GM23338 (cell line): ENCODE measurements at regions not wholly inside any gene's neighbourhood (a gene's known extent, or its start where the extent isn't known, plus 50 kb on each side); places are given as distances from the start of the nearest gene placed in this dataset.
A peak's percentile ranks its signal among the peaks of the same experiment; 100 is the strongest.

Source experiments
- ATAC-seq: fragments of 200-7000 bp; cut with Tn5 transposase; 3 replicates; pipeline ENCODE4 v1.9.1; 2020
- DNase-seq: peaks from one replicate; pipeline ENCODE4 v3.0.0-alpha.2; 2015; ENCODE audit warnings: low spot score
- H2AFZ ChIP-seq: fragments of 200-600 bp; sonication (generic); 2 replicates; pipeline ENCODE4 v1.8.0; 2016; ENCODE audit warnings: antibody characterized with exemption, mild to moderate bottlenecking, moderate library complexity
- H3F3A ChIP-seq: fragments of 200-600 bp; sonication (generic); replicated peaks from 2 replicates; pipeline ENCODE4 v1.8.0; 2017; ENCODE audit warnings: antibody characterized with exemption, mixed run types, low read depth
- H3K27ac ChIP-seq: fragments of 200-600 bp; sonication (generic); 2 replicates; pipeline ENCODE4 v1.6.1; 2016; ENCODE audit warnings: low read depth
- H3K27me3 ChIP-seq: fragments of 200-600 bp; sonication (generic); 2 replicates; pipeline ENCODE4 v1.8.0; 2016; ENCODE audit warnings: mild to moderate bottlenecking, mixed run types, moderate library complexity; ENCODE audit not compliant: insufficient read depth
- H3K36me3 ChIP-seq: fragments of 200-600 bp; sonication (generic); 2 replicates; pipeline ENCODE4 v1.8.0; 2016; ENCODE audit warnings: mild to moderate bottlenecking; ENCODE audit not compliant: insufficient read depth
- H3K4me1 ChIP-seq: fragments of 200-600 bp; sonication (generic); 2 replicates; pipeline ENCODE4 v1.8.0; 2016; ENCODE audit warnings: mild to moderate bottlenecking, moderate library complexity; ENCODE audit not compliant: insufficient read depth
- H3K4me2 ChIP-seq: fragments of 200-600 bp; sonication (generic); 2 replicates; pipeline ENCODE4 v1.7.1; 2017; ENCODE audit warnings: mixed run types
- H3K4me3 ChIP-seq: fragments of 200-600 bp; sonication (generic); 2 replicates; pipeline ENCODE4 v1.6.1; 2016; ENCODE audit warnings: mixed run types
- H3K79me2 ChIP-seq: fragments of 200-600 bp; sonication (generic); replicated peaks from 2 replicates; pipeline ENCODE4 v1.8.0; 2017; ENCODE audit warnings: mild to moderate bottlenecking; ENCODE audit not compliant: insufficient read depth
- H3K9me2 ChIP-seq: fragments of 200-600 bp; sonication (generic); 2 replicates; pipeline ENCODE4 v1.8.0; 2017; ENCODE audit not compliant: insufficient read depth
- H4K20me1 ChIP-seq: fragments of 200-600 bp; sonication (generic); replicated peaks from 2 replicates; pipeline ENCODE4 v1.8.0; 2017; ENCODE audit warnings: mild to moderate bottlenecking; ENCODE audit not compliant: insufficient read depth
- H3K27ac Mint-ChIP-seq: 2 replicates; pipeline ENCODE4 v1.8.0; 2020; ENCODE audit warnings: inconsistent platforms, mild to moderate bottlenecking, moderate library complexity, mixed read lengths
- H3K27me3 Mint-ChIP-seq: 3 replicates; pipeline ENCODE4 v1.8.0; 2022; ENCODE audit warnings: low read depth, mild to moderate bottlenecking, moderate library complexity, mixed read lengths, inconsistent platforms; ENCODE audit not compliant: insufficient read depth, poor library complexity
- H3K36me3 Mint-ChIP-seq: 3 replicates; pipeline ENCODE4 v1.8.0; 2021; ENCODE audit warnings: low read depth, mild to moderate bottlenecking, inconsistent platforms, moderate library complexity, mixed read lengths
- H3K4me1 Mint-ChIP-seq: 3 replicates; pipeline ENCODE4 v1.8.0; 2020; ENCODE audit warnings: mild to moderate bottlenecking, inconsistent platforms, mixed read lengths
- H3K4me3 Mint-ChIP-seq: 3 replicates; pipeline ENCODE4 v1.8.0; 2021; ENCODE audit warnings: moderate library complexity, mild to moderate bottlenecking, inconsistent platforms, mixed read lengths
- H3K9me3 Mint-ChIP-seq: 3 replicates; pipeline ENCODE4 v1.8.0; 2020; ENCODE audit warnings: moderate library complexity, mild to moderate bottlenecking, inconsistent platforms, mixed read lengths
- EZH2 ChIP-seq: fragments of 200-600 bp; sonication (generic); IDR thresholded peaks from one replicate; pipeline ENCODE4 v1.8.0; 2017; ENCODE audit warnings: antibody characterized with exemption, mild to moderate bottlenecking, low read depth; ENCODE audit not compliant: unreplicated experiment
- EZH2phosphoT487 ChIP-seq: fragments of 200-600 bp; sonication (generic); IDR thresholded peaks from one replicate; pipeline ENCODE4 v1.8.1; 2018; ENCODE audit warnings: antibody characterized with exemption; ENCODE audit not compliant: unreplicated experiment
- TF ChIP-seq, protein P1 (sequence below): IDR thresholded peaks from 2 replicates; pipeline ENCODE4 v1.6.1; 2016; ENCODE audit warnings: antibody characterized with exemption
- TF ChIP-seq, protein P2 (sequence below): IDR thresholded peaks from one replicate; pipeline ENCODE4 v1.6.1; 2018; ENCODE audit warnings: antibody characterized with exemption; ENCODE audit not compliant: unreplicated experiment

DNA sequence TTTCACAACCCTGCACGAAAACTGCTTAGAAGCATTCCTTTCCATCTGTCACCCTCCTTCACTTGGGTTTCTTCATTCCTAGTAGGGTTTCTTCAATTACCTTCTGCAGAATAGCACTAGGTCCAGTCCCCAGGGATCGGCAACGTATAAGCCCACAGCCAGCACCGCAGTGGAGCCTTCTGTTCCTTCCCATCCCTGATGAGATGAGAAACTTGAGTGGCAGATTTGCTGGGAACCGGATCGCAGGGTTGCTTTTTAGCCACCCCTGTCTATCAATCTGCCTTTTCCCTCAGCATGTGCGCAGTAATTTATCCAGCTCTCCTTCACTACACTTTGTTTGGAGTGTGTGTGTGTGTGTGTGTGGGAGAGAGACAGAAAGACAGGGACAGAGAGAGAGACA is 94.2 kb downstream of the CD8B2 start:
- H2AFZ ChIP-seq: peak overlapping the region; percentile 47; the same call in 1 of the 2 replicates
- no peak overlapping the region for H3K27ac ChIP-seq
- TF ChIP-seq, protein P1, sequence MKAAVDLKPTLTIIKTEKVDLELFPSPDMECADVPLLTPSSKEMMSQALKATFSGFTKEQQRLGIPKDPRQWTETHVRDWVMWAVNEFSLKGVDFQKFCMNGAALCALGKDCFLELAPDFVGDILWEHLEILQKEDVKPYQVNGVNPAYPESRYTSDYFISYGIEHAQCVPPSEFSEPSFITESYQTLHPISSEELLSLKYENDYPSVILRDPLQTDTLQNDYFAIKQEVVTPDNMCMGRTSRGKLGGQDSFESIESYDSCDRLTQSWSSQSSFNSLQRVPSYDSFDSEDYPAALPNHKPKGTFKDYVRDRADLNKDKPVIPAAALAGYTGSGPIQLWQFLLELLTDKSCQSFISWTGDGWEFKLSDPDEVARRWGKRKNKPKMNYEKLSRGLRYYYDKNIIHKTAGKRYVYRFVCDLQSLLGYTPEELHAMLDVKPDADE: no peak
- TF ChIP-seq EZH2: no peak
- no peaks in the 10 kb centered on the region for H3K9me2 ChIP-seq
- H4K20me1 ChIP-seq: no peaks in the 10 kb centered on the region
- H3K27me3 ChIP-seq: peaks cover 46% of the 10 kb centered on the region
- H3K4me2 ChIP-seq: no peak overlapping the region
- peaks cover 7% of the 10 kb centered on the region for H3K4me1 Mint-ChIP-seq
- H3K4me3 Mint-ChIP-seq: peak overlapping the region; percentile 82; the same call in 2 of the 3 replicates
- H3K9me3 Mint-ChIP-seq: peaks cover 6% of the 10 kb centered on the region; the same call in 1 of the 3 replicates
- no peak overlapping the region for H3K27ac Mint-ChIP-seq
- 0 out of 3 replicates have a peak, but pooled peaks cover 3% of the 10 kb centered on the region for H3K36me3 Mint-ChIP-seq
- no peaks in the 10 kb centered on the region for H3K4me1 ChIP-seq
- DNase-seq: no peak
- H3K27me3 Mint-ChIP-seq: peaks cover 32% of the 10 kb centered on the region
- no peak overlapping the region for H3K4me3 ChIP-seq
- H3K36me3 ChIP-seq: no peaks in the 10 kb centered on the region
- H3K79me2 ChIP-seq: no peaks in the 10 kb centered on the region
- ATAC-seq: no peak
- H3F3A ChIP-seq: peaks cover 4% of the 10 kb centered on the region; the same call in 1 of the 2 replicates

DNA sequence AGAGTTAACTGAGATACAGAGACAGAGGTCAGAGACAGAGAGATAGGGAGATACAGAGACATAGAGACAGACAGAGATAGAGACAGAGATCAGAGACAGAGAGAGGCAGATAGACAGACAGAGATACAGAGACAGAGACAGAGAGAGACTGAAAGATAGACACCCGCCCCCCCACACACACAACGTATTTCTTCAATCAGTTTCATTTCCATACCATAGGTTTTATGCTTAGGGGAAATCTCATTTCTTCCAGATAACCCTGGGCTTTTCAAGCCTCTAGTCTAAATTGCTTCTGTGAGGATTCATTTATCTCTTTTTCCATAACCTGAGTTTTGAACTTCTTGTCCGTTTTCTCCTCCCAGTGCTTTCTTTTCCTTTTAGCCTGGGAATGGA is 94.6 kb downstream of the CD8B2 start:
- Mint-ChIP-seq H3K36me3 (0 out of 3 replicates have a peak, but pooled peaks cover 3% of the 10 kb centered on the region), H3K27ac (no peak overlapping the region), H3K9me3 (peaks cover 6% of the 10 kb centered on the region; the same call in 1 of the 3 replicates), H3K4me3 (peak overlapping the region; percentile 82), H3K4me1 (peaks cover 5% of the 10 kb centered on the region), H3K27me3 (peaks cover 32% of the 10 kb centered on the region)
- H3K4me1 ChIP-seq: no peaks in the 10 kb centered on the region
- H3F3A ChIP-seq: peaks cover 4% of the 10 kb centered on the region; the same call in 1 of the 2 replicates
- DNase-seq: no peak
- no peak overlapping the region for H3K27ac ChIP-seq
- peak overlapping the region; percentile 63 for H3K4me2 ChIP-seq
- H3K4me3 ChIP-seq: peak overlapping the region; percentile 52
- no peaks in the 10 kb centered on the region for H3K79me2 ChIP-seq
- no peak for ATAC-seq
- peak overlapping the region; percentile 0 for H2AFZ ChIP-seq
- no peaks in the 10 kb centered on the region for H4K20me1 ChIP-seq
- peaks cover 46% of the 10 kb centered on the region for H3K27me3 ChIP-seq
- no peaks in the 10 kb centered on the region for H3K9me2 ChIP-seq
- TF ChIP-seq, protein P2, sequence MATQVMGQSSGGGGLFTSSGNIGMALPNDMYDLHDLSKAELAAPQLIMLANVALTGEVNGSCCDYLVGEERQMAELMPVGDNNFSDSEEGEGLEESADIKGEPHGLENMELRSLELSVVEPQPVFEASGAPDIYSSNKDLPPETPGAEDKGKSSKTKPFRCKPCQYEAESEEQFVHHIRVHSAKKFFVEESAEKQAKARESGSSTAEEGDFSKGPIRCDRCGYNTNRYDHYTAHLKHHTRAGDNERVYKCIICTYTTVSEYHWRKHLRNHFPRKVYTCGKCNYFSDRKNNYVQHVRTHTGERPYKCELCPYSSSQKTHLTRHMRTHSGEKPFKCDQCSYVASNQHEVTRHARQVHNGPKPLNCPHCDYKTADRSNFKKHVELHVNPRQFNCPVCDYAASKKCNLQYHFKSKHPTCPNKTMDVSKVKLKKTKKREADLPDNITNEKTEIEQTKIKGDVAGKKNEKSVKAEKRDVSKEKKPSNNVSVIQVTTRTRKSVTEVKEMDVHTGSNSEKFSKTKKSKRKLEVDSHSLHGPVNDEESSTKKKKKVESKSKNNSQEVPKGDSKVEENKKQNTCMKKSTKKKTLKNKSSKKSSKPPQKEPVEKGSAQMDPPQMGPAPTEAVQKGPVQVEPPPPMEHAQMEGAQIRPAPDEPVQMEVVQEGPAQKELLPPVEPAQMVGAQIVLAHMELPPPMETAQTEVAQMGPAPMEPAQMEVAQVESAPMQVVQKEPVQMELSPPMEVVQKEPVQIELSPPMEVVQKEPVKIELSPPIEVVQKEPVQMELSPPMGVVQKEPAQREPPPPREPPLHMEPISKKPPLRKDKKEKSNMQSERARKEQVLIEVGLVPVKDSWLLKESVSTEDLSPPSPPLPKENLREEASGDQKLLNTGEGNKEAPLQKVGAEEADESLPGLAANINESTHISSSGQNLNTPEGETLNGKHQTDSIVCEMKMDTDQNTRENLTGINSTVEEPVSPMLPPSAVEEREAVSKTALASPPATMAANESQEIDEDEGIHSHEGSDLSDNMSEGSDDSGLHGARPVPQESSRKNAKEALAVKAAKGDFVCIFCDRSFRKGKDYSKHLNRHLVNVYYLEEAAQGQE: no peak
- no peak for TF ChIP-seq EZH2phosphoT487
- no peaks in the 10 kb centered on the region for H3K36me3 ChIP-seq
